ENCODE measurements at regions not wholly inside any gene's neighbourhood (a gene's known extent, or its start where the extent isn't known, plus 50 kb on each side); places are given as distances from the start of the nearest gene placed in this dataset.

GRCh38 chr15:61541516-61541915 is 312.4 kb upstream of the RORA start:
- no peak overlapping the region for H3K27ac ChIP-seq
- DNase-seq = no peak
- WGBS, 2 donors = 75 to 91% methylated on average over 1 of the region's 1 CpG
- H3K4me1 ChIP-seq = no peaks in the 10 kb centered on the region
- TF ChIP-seq POLR2A (IDR thresholded peaks at IDR 0.05) (no peak), CTCF (IDR thresholded peaks at IDR 0.05) (no peak)
- H3K27me3 ChIP-seq = no peaks in the 10 kb centered on the region
- H3K9me3 ChIP-seq = no peaks in the 10 kb centered on the region
- intact Hi-C loops (cut with DNase I; ENCODE audit: low total_unique reads) = no loop called here
- no peaks in the 10 kb centered on the region for H3K36me3 ChIP-seq (ENCODE audit: low read depth, missing control alignments)
- no peak overlapping the region for H3K4me3 ChIP-seq

GRCh38 chr15:61537337-61537736 is 308.2 kb upstream of the RORA start:
- no peak for TF ChIP-seq CTCF (IDR thresholded peaks at IDR 0.05)
- TF ChIP-seq POLR2A (IDR thresholded peaks at IDR 0.05) = no peak
- intact Hi-C loops (cut with DNase I; ENCODE audit: low total_unique reads) = no loop called here
- Histone ChIP-seq H3K27me3 (no peaks in the 10 kb centered on the region), H3K4me3 (no peak overlapping the region), H3K27ac (no peak overlapping the region), H3K4me1 (no peaks in the 10 kb centered on the region), H3K9me3 (no peaks in the 10 kb centered on the region), H3K36me3 (ENCODE audit: low read depth, missing control alignments) (no peaks in the 10 kb centered on the region)
- no peak for DNase-seq
- 77 to 81% methylated on average over 3 of the region's 3 CpGs for WGBS, 2 donors

- no peak overlapping the region for H3K27ac ChIP-seq
- no peak for DNase-seq
- no peak for TF ChIP-seq CTCF (IDR thresholded peaks at IDR 0.05)
- TF ChIP-seq POLR2A (IDR thresholded peaks at IDR 0.05) = no peak
- no peak overlapping the region for H3K4me3 ChIP-seq
- H3K36me3 ChIP-seq (ENCODE audit: low read depth, missing control alignments) = no peaks in the 10 kb centered on the region
- 75 to 88% methylated on average over 3 of the region's 3 CpGs for WGBS, 2 donors
- no peaks in the 10 kb centered on the region for H3K9me3 ChIP-seq
- intact Hi-C loops (cut with DNase I; ENCODE audit: low total_unique reads) = no loop called here
- H3K4me1 ChIP-seq = no peaks in the 10 kb centered on the region
- H3K27me3 ChIP-seq = no peaks in the 10 kb centered on the region
Observed at GRCh38 chr15:61534986-61535385, 305.9 kb upstream of the RORA start.

GRCh38 chr15:61530769-61531168 is 301.7 kb upstream of the RORA start:
- intact Hi-C loops (cut with DNase I; ENCODE audit: low total_unique reads) = no loop called here
- H3K27ac ChIP-seq = no peak overlapping the region
- H3K4me1 ChIP-seq = no peaks in the 10 kb centered on the region
- no peak for DNase-seq
- TF ChIP-seq CTCF (IDR thresholded peaks at IDR 0.05) = no peak
- TF ChIP-seq POLR2A (IDR thresholded peaks at IDR 0.05) = no peak
- no peaks in the 10 kb centered on the region for H3K36me3 ChIP-seq (ENCODE audit: low read depth, missing control alignments)
- whole genome bisulfite sequencing, 2 donors = 87 to 95% methylated on average over 2 of the region's 2 CpGs
- H3K27me3 ChIP-seq = no peaks in the 10 kb centered on the region
- H3K9me3 ChIP-seq = no peaks in the 10 kb centered on the region
- H3K4me3 ChIP-seq = no peak overlapping the region

- no peaks in the 10 kb centered on the region for H3K9me3 ChIP-seq
- H3K27me3 ChIP-seq = no peaks in the 10 kb centered on the region
- H3K27ac ChIP-seq = no peak overlapping the region
- WGBS, 2 donors = 46 to 48% methylated on average over 2 of the region's 2 CpGs
- intact Hi-C loops (cut with DNase I; ENCODE audit: low total_unique reads) = no loop called here
- no peaks in the 10 kb centered on the region for H3K36me3 ChIP-seq (ENCODE audit: low read depth, missing control alignments)
- no peaks in the 10 kb centered on the region for H3K4me1 ChIP-seq
- no peak overlapping the region for H3K4me3 ChIP-seq
- no peak for TF ChIP-seq POLR2A (IDR thresholded peaks at IDR 0.05)
- TF ChIP-seq CTCF (IDR thresholded peaks at IDR 0.05) = no peak
- DNase-seq = no peak
Observed at GRCh38 chr15:61528581-61528910, 299.4 kb upstream of the RORA start.
